Hypothalamus (tissue), 51 donors: ENCODE measurements at regions not wholly inside any gene's neighbourhood (a gene's known extent, or its start where the extent isn't known, plus 50 kb on each side); places are given as distances from the start of the nearest gene placed in this dataset.

Experiments used
- DNase-seq, 51 donors: peaks; one replicate each; lab custom pipeline; 2025; lab: John Stamatoyannopoulos, UW

DNA sequence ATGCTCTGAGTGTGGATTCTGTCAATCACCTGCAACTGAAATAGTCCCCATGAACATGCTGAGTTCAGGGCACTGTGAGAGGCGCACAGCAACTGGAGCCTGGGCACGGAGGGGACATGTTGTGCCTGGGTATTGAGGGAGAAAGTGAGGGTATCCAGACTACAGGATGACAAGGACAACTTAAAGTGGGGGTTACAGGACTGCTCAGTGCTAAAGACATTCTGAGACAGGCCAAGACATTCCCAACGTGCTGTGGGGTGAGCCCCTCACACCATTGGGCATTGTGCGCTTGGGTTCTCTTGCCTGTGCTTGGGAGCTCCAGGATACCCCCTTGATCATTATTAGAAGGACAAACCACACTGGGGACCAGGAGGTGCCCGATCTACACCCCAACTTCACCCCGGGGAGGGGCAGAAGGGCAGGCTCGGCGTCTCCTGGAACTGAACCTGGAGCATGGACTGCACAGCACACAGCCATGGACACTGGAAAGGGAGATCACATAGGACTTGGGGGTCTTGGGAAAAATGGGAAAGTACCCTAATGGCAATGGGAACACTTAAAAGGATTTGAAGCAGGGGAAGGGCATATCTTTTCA lies 72.5 kb upstream of the HDAC4 start:
- no peak for DNase-seq

DNA sequence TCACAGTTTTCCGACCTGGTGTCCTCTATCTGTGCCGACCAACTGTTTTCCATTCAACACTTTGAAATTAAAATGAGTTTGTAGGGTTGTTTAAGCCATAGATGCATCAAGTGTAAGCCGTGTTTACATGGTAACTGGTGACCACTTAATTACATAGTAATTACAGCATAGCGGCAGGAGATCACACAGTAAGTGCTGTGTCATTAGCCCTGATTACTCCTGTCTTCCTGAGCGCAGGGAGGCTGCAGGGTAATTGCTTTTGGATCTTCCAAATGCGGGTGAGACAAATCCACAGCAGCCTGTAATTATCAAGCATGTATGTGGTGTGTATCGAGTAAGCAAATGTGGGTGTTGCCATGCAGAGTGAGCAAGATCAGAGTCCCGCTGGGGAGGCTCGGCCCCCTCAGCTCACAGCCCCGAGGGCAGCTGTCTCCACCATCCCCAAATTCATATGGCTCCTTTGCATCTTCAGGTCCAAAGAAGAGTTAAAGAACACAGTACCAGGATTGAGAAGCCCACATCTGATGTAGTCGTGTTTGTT lies 71.5 kb upstream of the HDAC4 start:
- no peak for DNase-seq

DNA sequence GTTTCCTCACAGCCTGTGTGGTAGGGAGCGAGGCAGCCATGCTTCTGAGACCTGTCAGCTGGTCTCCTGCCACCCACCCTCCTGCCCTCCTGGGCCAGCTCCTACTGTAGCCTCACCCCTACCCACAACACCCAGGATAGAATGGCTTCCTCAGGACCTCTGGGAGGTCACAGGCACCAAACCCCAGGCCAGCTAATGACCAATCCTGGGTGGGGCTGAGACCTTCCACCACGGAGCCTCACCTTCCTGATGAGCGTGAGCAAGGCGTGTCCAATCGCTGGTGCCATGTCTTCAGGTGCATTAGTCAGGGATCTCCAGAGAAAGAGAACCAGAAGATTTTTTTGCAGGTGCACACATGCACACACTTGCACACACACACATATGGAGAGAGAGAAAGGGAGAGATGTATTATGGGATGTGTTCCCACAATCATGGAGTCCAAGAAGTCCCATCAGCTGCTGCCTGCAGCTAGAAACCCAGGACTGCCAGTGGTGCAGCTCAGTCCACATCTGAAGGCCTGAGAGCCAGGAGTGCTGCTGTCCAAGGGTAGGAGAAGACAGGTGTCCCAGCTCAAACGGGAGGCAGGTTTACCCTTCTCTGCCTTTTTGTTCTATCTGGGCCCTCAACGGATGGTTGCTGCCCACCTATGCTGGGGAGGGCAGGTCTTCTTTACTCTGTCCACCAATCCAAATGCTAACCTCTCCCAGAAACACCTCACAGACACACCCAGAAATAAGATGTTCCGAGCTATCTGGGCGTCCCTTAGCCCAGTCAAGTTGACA lies 70.4 kb upstream of the HDAC4 start:
- no peak for DNase-seq

DNA sequence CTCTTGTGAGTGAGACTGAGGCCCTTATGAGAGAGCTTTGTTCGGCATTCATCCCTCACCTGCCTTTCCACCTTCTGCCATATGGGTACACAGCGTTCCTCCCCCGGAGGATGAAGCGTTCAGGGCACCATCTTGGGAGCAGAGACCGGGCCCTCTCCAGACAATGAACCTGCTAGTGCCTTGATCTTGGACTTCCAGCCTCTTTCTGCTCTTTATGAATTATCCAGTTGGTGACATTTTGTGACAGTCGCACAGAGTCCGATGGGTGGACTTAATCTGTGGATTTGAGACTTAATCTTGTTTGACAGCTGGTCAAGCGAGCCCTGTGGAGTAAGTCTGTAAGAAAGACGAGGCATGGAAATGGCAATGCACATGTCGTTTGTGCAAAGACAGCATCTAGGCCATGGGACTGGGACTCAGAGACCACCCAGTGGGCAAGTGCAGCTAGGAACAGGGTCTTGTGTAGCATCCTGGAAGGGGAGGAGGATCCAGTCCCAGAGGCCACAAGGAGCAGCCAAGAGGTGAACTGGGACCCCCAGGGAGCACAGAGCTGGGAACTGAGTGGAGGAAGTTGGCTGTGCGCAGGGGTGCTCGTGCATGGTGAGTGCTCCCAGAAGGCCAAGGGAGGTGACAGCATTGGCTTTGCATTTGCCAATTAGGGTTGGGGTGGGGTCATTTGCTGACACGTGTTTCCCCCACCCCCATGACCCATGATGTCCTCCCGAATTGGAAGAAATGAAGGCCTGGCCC lies 69.5 kb upstream of the HDAC4 start:
- DNase-seq: no peak

GRCh38 chr2:239469106-239469960 lies 68.5 kb upstream of the HDAC4 start:
- no peak for DNase-seq

- no peak for DNase-seq
These were observed 67.8 kb upstream of the HDAC4 start for GRCh38 chr2:239468491-239469105.

DNA sequence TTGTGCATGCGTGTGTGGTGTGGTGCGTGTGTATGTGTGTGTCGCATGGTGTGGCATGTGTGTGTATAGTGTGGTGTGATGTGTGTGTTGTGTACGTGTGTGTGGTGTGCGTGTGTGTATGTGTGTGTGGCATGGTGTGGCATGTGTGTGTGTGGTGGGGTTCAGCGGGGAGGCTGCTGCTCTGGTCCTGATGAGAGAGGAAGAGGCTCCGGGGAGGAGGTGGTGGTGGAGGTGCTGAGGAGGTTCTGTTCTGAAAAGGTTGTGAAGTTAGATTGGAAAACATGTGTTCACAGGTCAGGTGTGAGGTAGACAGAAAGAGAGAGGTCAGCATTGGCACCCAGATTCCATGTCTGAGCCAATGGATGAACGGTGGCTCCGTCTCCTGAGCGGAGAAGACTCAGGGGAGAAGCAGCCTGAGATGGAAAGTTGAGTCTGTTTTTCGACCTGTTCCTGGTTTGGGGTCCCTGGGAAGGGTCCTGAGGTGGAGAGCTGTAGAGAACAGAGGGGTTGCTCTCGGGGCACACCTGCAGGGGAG lies 67.2 kb upstream of the HDAC4 start:
- no peak for DNase-seq

GRCh38 chr2:239467281-239467955 lies 66.6 kb upstream of the HDAC4 start:
- no peak for DNase-seq

- no peak for DNase-seq
These were observed 66.0 kb upstream of the HDAC4 start for GRCh38 chr2:239466755-239467271.

DNA sequence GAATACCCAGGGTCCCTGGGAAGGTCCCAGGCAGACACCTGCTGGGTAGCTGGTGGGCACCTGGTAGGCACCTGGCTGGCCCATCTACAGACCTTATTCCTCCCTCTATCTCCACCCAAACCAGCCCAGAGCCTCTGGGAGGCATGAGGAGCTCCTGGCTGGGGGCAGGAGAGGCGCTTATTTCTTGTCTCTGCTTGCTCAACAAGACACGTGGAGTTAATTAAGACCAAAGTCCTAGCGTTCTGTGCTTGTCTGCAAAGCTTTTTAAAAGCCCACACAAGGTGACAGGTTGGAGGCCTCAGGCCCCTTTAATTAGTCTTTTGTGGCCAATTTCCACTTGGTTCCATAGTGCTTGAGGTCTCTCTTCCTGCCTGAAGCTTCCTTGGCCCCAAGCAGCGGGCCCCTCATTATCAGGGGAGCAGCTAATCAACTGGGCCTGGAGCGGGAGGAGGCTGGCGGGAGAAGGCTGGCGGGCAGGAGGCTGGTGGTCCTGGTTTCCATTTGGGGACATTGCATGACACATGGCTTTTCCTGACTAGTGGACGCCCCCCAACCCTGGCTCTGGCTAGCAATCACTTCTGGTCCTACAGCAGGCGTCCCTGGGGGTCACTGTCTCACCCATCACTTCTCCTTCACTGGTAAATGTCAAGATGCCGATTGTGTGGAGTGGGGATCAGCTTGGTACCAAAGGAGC lies 65.4 kb upstream of the HDAC4 start:
- no peak for DNase-seq

GRCh38 chr2:239465017-239466001 lies 64.5 kb upstream of the HDAC4 start:
- DNase-seq: peak in 39 of 51 donors; percentile 14 to 91 (median 71)

DNA sequence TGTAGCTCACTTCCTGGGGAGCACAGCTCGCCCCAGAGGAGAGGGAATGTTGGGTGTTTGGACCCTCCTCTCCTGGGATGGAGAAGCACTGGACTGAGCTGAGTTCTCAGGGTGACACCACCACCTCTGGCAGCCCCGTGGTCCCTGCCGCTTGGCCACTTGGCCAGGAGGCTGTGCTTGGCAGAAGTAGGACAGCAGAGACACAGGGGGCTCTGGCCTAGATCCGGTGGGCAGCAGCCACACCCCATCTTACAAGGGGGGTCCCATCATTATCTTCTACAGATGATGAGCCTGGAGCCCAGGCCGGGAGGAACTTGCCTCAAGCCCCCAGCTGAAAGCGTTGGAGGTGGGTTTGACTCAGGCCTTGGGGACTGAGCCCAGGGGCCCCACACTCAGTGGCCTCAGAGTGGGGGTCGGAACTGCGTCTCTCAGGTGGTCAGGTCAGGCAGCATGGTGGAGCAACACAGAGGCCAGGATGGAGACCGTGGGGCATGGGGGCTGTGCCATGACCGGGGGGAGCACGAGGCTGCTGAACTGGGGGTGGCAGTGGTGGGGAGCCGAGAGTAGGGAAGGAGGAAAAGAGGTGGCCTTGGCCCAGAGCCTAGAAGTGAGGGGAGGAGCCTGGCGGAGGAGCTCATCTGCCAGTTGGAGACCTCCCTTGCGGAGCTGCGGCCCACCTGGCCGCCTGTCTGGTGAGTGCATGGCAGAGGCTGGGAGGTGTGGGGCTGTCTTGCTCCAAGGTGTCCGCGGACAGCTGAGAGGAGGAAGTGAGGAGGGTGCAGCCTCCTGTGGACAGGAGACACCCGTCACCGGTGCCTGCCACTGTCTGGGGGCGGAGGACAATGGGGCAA lies 63.6 kb upstream of the HDAC4 start:
- DNase-seq: no peak

- no peak for DNase-seq
These were observed 62.8 kb upstream of the HDAC4 start for GRCh38 chr2:239463541-239464165.

DNA sequence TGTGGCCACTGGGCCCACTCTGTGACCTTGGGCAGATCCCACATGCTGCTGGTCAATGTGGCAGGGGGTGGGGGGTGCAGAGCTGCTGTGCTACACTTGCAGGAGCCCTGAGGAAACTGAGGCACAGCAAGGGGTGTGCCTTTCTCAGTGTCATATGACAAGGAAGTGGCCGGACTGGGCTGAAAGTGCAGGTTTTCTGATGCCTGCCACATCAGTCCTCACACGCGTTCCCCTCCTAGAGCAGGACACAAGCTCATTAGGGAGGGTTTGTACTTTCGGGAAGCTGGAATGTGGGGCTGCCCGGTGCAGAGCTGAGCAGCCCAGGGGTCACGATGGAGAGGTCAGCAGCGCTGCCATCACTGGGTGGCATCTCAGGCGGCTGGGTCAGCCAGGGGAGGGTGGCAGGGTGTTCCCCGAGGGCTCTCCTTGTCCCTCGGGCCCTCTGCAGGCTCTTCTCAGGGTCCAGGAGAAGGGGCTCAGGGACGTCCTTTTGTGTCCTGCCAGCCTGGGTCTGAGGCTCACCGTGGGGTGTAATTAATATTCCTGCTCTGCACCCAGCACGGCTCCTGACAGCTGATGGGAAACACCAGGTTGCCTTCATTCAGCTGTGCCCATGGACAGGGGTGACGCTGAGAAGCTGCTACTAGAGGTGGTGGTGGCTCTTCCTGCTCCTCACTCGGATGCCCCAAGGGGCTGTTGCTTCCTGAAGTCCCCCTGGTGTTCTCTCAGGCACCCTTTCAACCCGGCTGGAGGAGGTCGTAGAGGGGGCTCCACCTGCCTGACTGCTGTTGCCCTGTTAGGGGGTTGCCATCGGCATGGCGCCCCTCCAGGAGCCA lies 62.1 kb upstream of the HDAC4 start:
- no peak for DNase-seq

DNA sequence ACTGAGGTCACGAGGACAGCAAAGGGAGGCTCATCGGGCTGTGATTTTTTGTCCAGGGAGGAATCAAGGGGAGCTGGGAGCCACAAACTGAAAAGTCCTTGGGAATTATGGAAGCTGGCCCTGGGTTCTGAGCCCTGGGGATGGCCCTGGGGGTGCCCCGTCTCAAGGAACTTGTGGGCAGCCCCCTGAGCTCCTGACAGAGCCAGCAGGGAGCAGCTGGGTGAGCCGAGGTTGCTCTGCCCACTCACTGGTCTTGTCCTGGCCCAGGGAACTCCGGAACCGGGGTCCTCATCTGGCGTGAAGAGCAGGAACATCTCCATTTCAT lies 61.3 kb upstream of the HDAC4 start:
- no peak for DNase-seq
